ENCODE measurements at regions not wholly inside any gene's neighbourhood (a gene's known extent, or its start where the extent isn't known, plus 50 kb on each side); places are given as distances from the start of the nearest gene placed in this dataset.

- H3K27me3 ChIP-seq (ENCODE audit: insufficient read depth, low read depth, low read length), result no peaks in the 10 kb centered on the region
- H3K4me3 ChIP-seq (ENCODE audit: low read length), result no peak overlapping the region
- no peaks in the 10 kb centered on the region for H3F3A ChIP-seq (ENCODE audit: insufficient read depth, low read length, poor library complexity, severe bottlenecking)
- no peaks in the 10 kb centered on the region for H4K20me1 ChIP-seq (ENCODE audit: insufficient read depth)
- H3K4me2 ChIP-seq (ENCODE audit: low read length), result no peak overlapping the region
- no peaks in the 10 kb centered on the region for H3K36me3 ChIP-seq (ENCODE audit: insufficient read depth, low read length)
- no peaks in the 10 kb centered on the region for H3K9me3 ChIP-seq (ENCODE audit: low read length)
- H3K9me2 ChIP-seq (ENCODE audit: insufficient read depth, low read length), result no peaks in the 10 kb centered on the region
- H3K27ac ChIP-seq (ENCODE audit: low read length), result no peak overlapping the region
- no peak for TF ChIP-seq CTCF (IDR thresholded peaks at IDR 0.05; ENCODE audit: poor library complexity, severe bottlenecking)
- no peak for TF ChIP-seq REST (IDR thresholded peaks at IDR 0.05; ENCODE audit: borderline replicate concordance)
- TF ChIP-seq TAF1 (IDR thresholded peaks at IDR 0.05; ENCODE audit: low read depth), result no peak
- no peak for TF ChIP-seq SMC3 (conservative IDR thresholded peaks at IDR 0.05; ENCODE audit: poor library complexity)
- no peak for TF ChIP-seq EP300 (conservative IDR thresholded peaks at IDR 0.05; ENCODE audit: poor library complexity, severe bottlenecking)
- TF ChIP-seq RAD21 (conservative IDR thresholded peaks at IDR 0.05), result no peak
- no peak for TF ChIP-seq POLR2AphosphoS5 (IDR thresholded peaks at IDR 0.05)
- TF ChIP-seq EZH2 (IDR thresholded peaks at IDR 0.05; ENCODE audit: borderline replicate concordance, insufficient read depth, low read length, poor library complexity, severe bottlenecking), result no peak
- no peak for TF ChIP-seq MXI1 (conservative IDR thresholded peaks at IDR 0.05; ENCODE audit: poor library complexity, severe bottlenecking)
- H3K79me2 ChIP-seq (replicated peaks; ENCODE audit: insufficient read depth, low read length), result no peaks in the 10 kb centered on the region
- H3K9ac ChIP-seq (ENCODE audit: low read length), result no peak overlapping the region
- H2AFZ ChIP-seq (ENCODE audit: low read depth, low read length), result no peak overlapping the region
Observed at GRCh38 chr11:32032478-32032877, 58.4 kb upstream of the RCN1 start.

GRCh38 chr11:32032052-32032451 is 58.8 kb upstream of the RCN1 start:
- Histone ChIP-seq H3K9me3 (ENCODE audit: low read length) (no peaks in the 10 kb centered on the region), H3K36me3 (ENCODE audit: insufficient read depth, low read length) (no peaks in the 10 kb centered on the region), H3K4me3 (ENCODE audit: low read length) (no peak overlapping the region), H2AFZ (ENCODE audit: low read depth, low read length) (no peak overlapping the region), H3K9me2 (ENCODE audit: insufficient read depth, low read length) (no peaks in the 10 kb centered on the region), H3K4me2 (ENCODE audit: low read length) (no peak overlapping the region), H3K79me2 (replicated peaks; ENCODE audit: insufficient read depth, low read length) (no peaks in the 10 kb centered on the region), H4K20me1 (ENCODE audit: insufficient read depth) (no peaks in the 10 kb centered on the region), H3K27ac (ENCODE audit: low read length) (no peak overlapping the region), H3K27me3 (ENCODE audit: insufficient read depth, low read depth, low read length) (no peaks in the 10 kb centered on the region), H3K9ac (ENCODE audit: low read length) (no peak overlapping the region), H3F3A (ENCODE audit: insufficient read depth, low read length, poor library complexity, severe bottlenecking) (no peaks in the 10 kb centered on the region)
- TF ChIP-seq RAD21 (conservative IDR thresholded peaks at IDR 0.05) (no peak), CTCF (IDR thresholded peaks at IDR 0.05; ENCODE audit: poor library complexity, severe bottlenecking) (no peak), REST (IDR thresholded peaks at IDR 0.05; ENCODE audit: borderline replicate concordance) (no peak), EZH2 (IDR thresholded peaks at IDR 0.05; ENCODE audit: borderline replicate concordance, insufficient read depth, low read length, poor library complexity, severe bottlenecking) (no peak), SMC3 (conservative IDR thresholded peaks at IDR 0.05; ENCODE audit: poor library complexity) (no peak), TAF1 (IDR thresholded peaks at IDR 0.05; ENCODE audit: low read depth) (no peak), MXI1 (conservative IDR thresholded peaks at IDR 0.05; ENCODE audit: poor library complexity, severe bottlenecking) (no peak)

All from neural cell (in vitro differentiated cells).